Spleen (tissue), 11 donors: ENCODE measurements at regions not wholly inside any gene's neighbourhood (a gene's known extent, or its start where the extent isn't known, plus 50 kb on each side); places are given as distances from the start of the nearest gene placed in this dataset.

Experiments
- DNase-seq: peaks from one replicate; pipeline ENCODE4 v3.0.0-alpha.2; 2020
- H3K27ac ChIP-seq, 8 donors: fragments of 200-600 bp; sonication (generic) in 7 of 8; 1 replicate in 4 of 8; 2 replicates in 4 of 8; pipeline versions ENCODE4 v1.5.0 to v1.8.0; 2016 to 2021; ENCODE audit warnings: inconsistent platforms in 4 of 8, mild to moderate bottlenecking in 4 of 8, moderate library complexity in 1 of 8
- H3K27me3 ChIP-seq, 7 donors: fragments of 200-600 bp; sonication (generic) in 6 of 7; replicated peaks in 1 of 7; 1 replicate in 4 of 7; 2 replicates in 3 of 7; pipeline versions ENCODE4 v1.5.0 to v1.8.0; 2016 to 2021; ENCODE audit warnings: inconsistent platforms in 3 of 7, mild to moderate bottlenecking in 1 of 7
- H3K36me3 ChIP-seq, 6 donors: fragments of 200-600 bp; sonication (generic) in 5 of 6; 1 replicate in 4 of 6; 2 replicates in 2 of 6; pipeline versions ENCODE4 v1.5.0 to v1.8.0; 2016 to 2021; ENCODE audit warnings: inconsistent platforms in 2 of 6
- H3K4me1 ChIP-seq, 6 donors: fragments of 200-600 bp; sonication (generic) in 5 of 6; 1 replicate in 3 of 6; 2 replicates in 3 of 6; pipeline versions ENCODE4 v1.5.0 to v1.8.0; 2016 to 2021; ENCODE audit warnings: inconsistent platforms in 3 of 6
- H3K4me3 ChIP-seq, 8 donors: fragments of 200-600 bp; sonication (generic) in 7 of 8; 1 replicate in 4 of 8; 2 replicates in 4 of 8; pipeline versions ENCODE4 v1.5.0 to v1.8.0; 2016 to 2021; ENCODE audit warnings: inconsistent platforms in 4 of 8, mild to moderate bottlenecking in 4 of 8, moderate library complexity in 2 of 8
- H3K9me3 ChIP-seq, 8 donors: fragments of 200-600 bp; sonication (generic) in 7 of 8; 1 replicate in 4 of 8; 2 replicates in 4 of 8; pipeline versions ENCODE4 v1.5.0 to v1.8.0; 2016 to 2021; ENCODE audit warnings: inconsistent platforms in 4 of 8
- CTCF ChIP-seq, 11 experiments: fragments of 200-600 bp in 7 of 11; fragments of 450-650 bp in 4 of 11; sonication (generic) in 4 of 11; IDR thresholded peaks in 8 of 11; conservative IDR thresholded peaks in 3 of 11; 1 replicate in 7 of 11; 2 replicates in 4 of 11; pipeline versions ENCODE4 v1.4.0 to v1.8.0; 2016 to 2021; ENCODE audit warnings: antibody characterized with exemption in 11 of 11, inconsistent platforms in 4 of 11, mild to moderate bottlenecking in 1 of 11
- POLR2A ChIP-seq, 3 donors: fragments of 450-650 bp; IDR thresholded peaks; one replicate each; pipeline ENCODE4 v1.5.1; 2017; ENCODE audit warnings: antibody characterized with exemption in 3 of 3, mild to moderate bottlenecking in 1 of 3
- POLR2AphosphoS5 ChIP-seq, 3 donors: sonication (generic); formaldehyde crosslinking; IDR thresholded peaks; one replicate each; pipeline ENCODE4 v1.5.1; 2017; ENCODE audit warnings: antibody characterized with exemption in 3 of 3
- WGBS, 5 donors: extraction: QIAGEN DNeasy Blood & Tissue Kit in 3 of 5; methylation state at CpG; one replicate each; pipeline versions ENCODE4 v1.1.5 to v1.1.7; 2013 to 2018; 5-methylcytosine and 5-hydroxymethylcytosine counted together
- intact Hi-C: fragments of 100-400 bp; cut with DNase I; formaldehyde crosslinking; loops from one replicate; pipeline ENCODE4 v1.15.0; 2023; ENCODE audit warnings: low total_unique reads
- donor health status: healthy with polysubstance abuse.
- donor health status: DM: no; HTN: no; CAD: no; lungs with moderate emphysema.
- donor health status: DM: no; HTN: no; CAD: no.
- donor health status: Bipolar disorder and iron deficiency.
- donor health status: healthy.
- donor health status: DM: no; HTN: no; CAD: no.
- donor health status: DM: yes; HTN: yes; CAD: no.

DNA sequence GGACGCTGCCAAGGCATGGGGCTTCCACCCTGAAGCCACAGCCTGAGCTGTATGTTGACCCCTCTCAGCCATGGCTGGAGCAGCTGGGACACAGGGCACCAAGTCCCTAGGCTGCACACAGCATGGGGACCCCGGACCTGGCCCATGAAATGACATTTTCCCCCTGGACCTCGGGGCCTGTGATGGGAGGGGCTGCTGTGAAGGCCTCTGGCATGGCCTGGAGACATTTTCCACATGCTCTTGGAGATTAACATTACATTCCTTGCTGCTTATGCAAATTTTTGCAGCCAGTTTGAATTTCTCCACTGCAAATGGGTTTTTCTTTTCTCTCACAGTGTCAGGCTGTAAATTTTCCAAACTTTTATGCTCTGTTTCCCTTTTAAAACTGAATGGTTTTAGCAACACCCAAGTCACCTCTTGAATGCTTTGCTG, 463.6 kb downstream of the ZWINT start:
- no peak for DNase-seq
- WGBS, 5 donors: 51 to 72% (median 52%) methylated on average over 3 of the region's 3 CpGs
- H3K36me3 ChIP-seq: no peaks in the 10 kb centered on the region
- no peak overlapping the region for H3K4me3 ChIP-seq
- no peak overlapping the region for H3K27ac ChIP-seq
- intact Hi-C loops: no loop called here
- no peaks in the 10 kb centered on the region for H3K4me1 ChIP-seq
- peaks cover 0 to 20% (median 0%) of the 10 kb centered on the region in 8 donors for H3K9me3 ChIP-seq
- TF ChIP-seq POLR2AphosphoS5 (IDR thresholded peaks at IDR 0.05): no peak
- no peak for TF ChIP-seq CTCF (IDR thresholded peaks at IDR 0.05 in 8 of 11, conservative IDR thresholded peaks at IDR 0.05 in 3 of 11)
- TF ChIP-seq POLR2A (IDR thresholded peaks at IDR 0.05): no peak
- no peaks in the 10 kb centered on the region for H3K27me3 ChIP-seq

GRCh38 chr10:55892276-55892675, 468.8 kb downstream of the ZWINT start:
- Histone ChIP-seq H3K4me3 (no peak overlapping the region), H3K4me1 (no peaks in the 10 kb centered on the region), H3K27ac (no peak overlapping the region), H3K9me3 (peaks cover 0 to 5% (median 0%) of the 10 kb centered on the region in 8 donors), H3K36me3 (no peaks in the 10 kb centered on the region), H3K27me3 (no peaks in the 10 kb centered on the region)
- no peak for TF ChIP-seq POLR2AphosphoS5 (IDR thresholded peaks at IDR 0.05)
- WGBS, 5 donors: 70 to 88% (median 82%) methylated on average over 1 of the region's 1 CpG
- intact Hi-C loops: no loop called here
- DNase-seq: no peak

- intact Hi-C loops: no loop called here
- no peak for TF ChIP-seq POLR2A (IDR thresholded peaks at IDR 0.05)
- TF ChIP-seq POLR2AphosphoS5 (IDR thresholded peaks at IDR 0.05): no peak
- TF ChIP-seq CTCF (IDR thresholded peaks at IDR 0.05 in 8 of 11, conservative IDR thresholded peaks at IDR 0.05 in 3 of 11): no peak
Measured at GRCh38 chr10:55881588-55881987, 479.5 kb downstream of the ZWINT start.

DNA sequence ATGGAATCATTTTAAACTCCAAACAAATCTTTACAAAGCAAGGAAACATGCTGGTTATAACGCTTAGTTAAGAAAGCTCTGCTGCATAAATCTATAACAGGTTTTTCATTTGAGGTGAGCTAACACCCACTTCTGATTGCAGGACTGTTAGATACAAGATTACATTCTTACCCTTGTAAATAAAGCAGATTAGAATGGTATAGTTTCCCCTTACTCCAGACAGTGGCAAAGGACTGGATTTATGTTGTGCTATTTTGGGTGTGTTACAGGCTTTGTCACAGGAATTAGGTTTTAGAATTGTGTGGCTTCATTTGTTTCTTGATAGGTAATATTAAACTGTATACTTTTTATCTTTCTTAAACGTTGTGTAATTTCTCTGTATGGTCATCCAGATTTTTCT, 487.6 kb downstream of the ZWINT start:
- DNase-seq: no peak
- Histone ChIP-seq H3K4me1 (no peaks in the 10 kb centered on the region), H3K27me3 (no peaks in the 10 kb centered on the region), H3K4me3 (no peak overlapping the region), H3K9me3 (no peaks in the 10 kb centered on the region), H3K27ac (no peak overlapping the region), H3K36me3 (no peaks in the 10 kb centered on the region)
- intact Hi-C loops: no loop called here
- no peak for TF ChIP-seq CTCF (IDR thresholded peaks at IDR 0.05 in 8 of 11, conservative IDR thresholded peaks at IDR 0.05 in 3 of 11)
- TF ChIP-seq POLR2A (IDR thresholded peaks at IDR 0.05): no peak
- TF ChIP-seq POLR2AphosphoS5 (IDR thresholded peaks at IDR 0.05): no peak
- WGBS, 5 donors: 57 to 84% (median 65%) methylated on average over 2 of the region's 2 CpGs

More at GRCh38 chr10:55881588-55881987, 479.5 kb downstream of the ZWINT start:
- DNase-seq: no peak
- no peaks in the 10 kb centered on the region for H3K36me3 ChIP-seq
- H3K9me3 ChIP-seq: peaks cover 0 to 17% (median 2%) of the 10 kb centered on the region in 8 donors
- H3K27me3 ChIP-seq: no peaks in the 10 kb centered on the region
- H3K27ac ChIP-seq: no peak overlapping the region
- H3K4me1 ChIP-seq: no peaks in the 10 kb centered on the region
- H3K4me3 ChIP-seq: no peak overlapping the region

DNA sequence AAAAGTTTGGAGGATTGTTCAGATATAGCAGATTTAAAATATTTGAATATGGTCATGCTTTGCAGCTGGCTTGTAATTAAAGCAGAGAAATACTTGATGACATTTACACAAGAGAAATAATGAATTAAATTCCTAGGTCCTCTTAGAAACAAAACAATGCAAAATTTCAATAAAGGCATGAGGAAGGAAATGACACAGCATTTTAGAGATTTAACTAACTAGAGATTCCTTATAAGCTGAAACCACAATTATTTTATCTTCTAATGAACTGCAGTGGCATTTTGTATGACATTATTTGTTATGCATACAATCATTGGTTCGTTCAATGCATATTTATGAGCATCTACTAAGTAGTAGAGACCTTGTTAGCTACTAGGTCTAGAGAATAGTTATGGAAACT, 490.9 kb downstream of the ZWINT start:
- 39 to 54% (median 46%) methylated on average over 1 of the region's 1 CpG for WGBS, 5 donors

More for the DNA sequence above, 490.9 kb downstream of the ZWINT start:
- no peaks in the 10 kb centered on the region for H3K36me3 ChIP-seq
- no peak overlapping the region for H3K27ac ChIP-seq
- no peak overlapping the region for H3K4me3 ChIP-seq
- no peaks in the 10 kb centered on the region for H3K9me3 ChIP-seq
- intact Hi-C loops: no loop called here
- TF ChIP-seq POLR2A (IDR thresholded peaks at IDR 0.05) (no peak), CTCF (IDR thresholded peaks at IDR 0.05 in 8 of 11, conservative IDR thresholded peaks at IDR 0.05 in 3 of 11) (no peak), POLR2AphosphoS5 (IDR thresholded peaks at IDR 0.05) (no peak)
- no peaks in the 10 kb centered on the region for H3K27me3 ChIP-seq
- DNase-seq: no peak
- no peaks in the 10 kb centered on the region for H3K4me1 ChIP-seq
